H9 (cell line): ENCODE measurements at regions not wholly inside any gene's neighbourhood (a gene's known extent, or its start where the extent isn't known, plus 50 kb on each side); places are given as distances from the start of the nearest gene placed in this dataset.

Experiments
- DNase-seq: peaks from one replicate; pipeline ENCODE4 v3.0.0-alpha.2; 2017
- H2AFZ ChIP-seq: one replicate; pipeline ENCODE4 v1.6.1; 2013; ENCODE audit warnings: mild to moderate bottlenecking, low read length, control low read depth, moderate library complexity
- H2AK5ac ChIP-seq: 2 replicates; pipeline ENCODE4 v1.6.1; 2013; ENCODE audit warnings: low read length, control low read depth, mixed read lengths; ENCODE audit not compliant: insufficient read length
- H2BK120ac ChIP-seq: one replicate; pipeline ENCODE4 v1.6.1; 2013; ENCODE audit warnings: low read depth, mild to moderate bottlenecking, low read length, control low read depth, inconsistent platforms; ENCODE audit not compliant: poor library complexity, severe bottlenecking
- H2BK12ac ChIP-seq: 2 replicates; pipeline ENCODE4 v1.6.1; 2013; ENCODE audit warnings: low read length, control low read depth, mixed read lengths, low read depth; ENCODE audit not compliant: insufficient read length
- H2BK15ac ChIP-seq: 2 replicates; pipeline ENCODE4 v1.6.1; 2013; ENCODE audit warnings: low read depth, low read length, control low read depth
- H2BK20ac ChIP-seq: one replicate; pipeline ENCODE4 v1.6.1; 2013; ENCODE audit warnings: low read depth, mild to moderate bottlenecking, low read length, control low read depth, inconsistent platforms; ENCODE audit not compliant: poor library complexity, severe bottlenecking
- H2BK5ac ChIP-seq: 2 replicates; pipeline ENCODE4 v1.6.1; 2013; ENCODE audit warnings: low read length, control low read depth, mixed read lengths; ENCODE audit not compliant: insufficient read length
- H3K14ac ChIP-seq: 2 replicates; pipeline ENCODE4 v1.6.1; 2013; ENCODE audit warnings: low read length, control low read depth; ENCODE audit not compliant: insufficient read depth
- H3K18ac ChIP-seq: 2 replicates; pipeline ENCODE4 v1.6.1; 2013; ENCODE audit warnings: low read depth, mild to moderate bottlenecking, mixed read lengths, low read length, control low read depth; ENCODE audit not compliant: insufficient read length
- H3K23ac ChIP-seq: 2 replicates; pipeline ENCODE4 v1.6.1; 2013; ENCODE audit warnings: low read length, control low read depth, mixed read lengths, low read depth; ENCODE audit not compliant: insufficient read length
- H3K23me2 ChIP-seq: 2 replicates; pipeline ENCODE4 v1.6.1; 2013; ENCODE audit warnings: low read depth, mild to moderate bottlenecking, mixed read lengths, low read length, control low read depth; ENCODE audit not compliant: insufficient read length, poor library complexity, severe bottlenecking
- H3K27ac ChIP-seq: 2 replicates; pipeline ENCODE4 v1.5.1; 2013; ENCODE audit warnings: low read length, control low read depth, mixed read lengths, low read depth; ENCODE audit not compliant: insufficient read length
- H3K27me3 ChIP-seq: 2 replicates; pipeline ENCODE4 v1.6.1; 2013; ENCODE audit warnings: low read length, control low read depth, inconsistent platforms; ENCODE audit not compliant: insufficient read depth
- H3K4ac ChIP-seq: 2 replicates; pipeline ENCODE4 v1.6.1; 2013; ENCODE audit warnings: low read depth, mild to moderate bottlenecking, control low read depth, inconsistent platforms, low read length, moderate library complexity
- H3K4me1 ChIP-seq: 2 replicates; pipeline ENCODE4 v1.6.1; 2013; ENCODE audit warnings: low read length, control low read depth, inconsistent platforms; ENCODE audit not compliant: insufficient read depth
- H3K4me2 ChIP-seq: 2 replicates; pipeline ENCODE4 v1.6.1; 2013; ENCODE audit warnings: low read length, control low read depth, mixed read lengths; ENCODE audit not compliant: insufficient read length, insufficient read depth
- H3K56ac ChIP-seq: 2 replicates; pipeline ENCODE4 v1.6.1; 2013; ENCODE audit warnings: low read depth, mild to moderate bottlenecking, mixed read lengths, low read length, control low read depth; ENCODE audit not compliant: insufficient read length
- H3K79me1 ChIP-seq: 2 replicates; pipeline ENCODE4 v1.6.1; 2013; ENCODE audit warnings: low read depth, mild to moderate bottlenecking, moderate library complexity, low read length, control low read depth, inconsistent platforms; ENCODE audit not compliant: insufficient read depth, poor library complexity, severe bottlenecking
- H3K79me2 ChIP-seq: 2 replicates; pipeline ENCODE4 v1.6.1; 2013; ENCODE audit warnings: low read length, control low read depth, inconsistent platforms; ENCODE audit not compliant: insufficient read depth
- H3K9ac ChIP-seq: 2 replicates; pipeline ENCODE4 v1.6.1; 2013; ENCODE audit warnings: low read length, control low read depth, mixed read lengths; ENCODE audit not compliant: insufficient read length; ENCODE audit errors: extremely low read depth
- H3K9me3 ChIP-seq: one replicate; pipeline ENCODE4 v1.6.1; 2013; ENCODE audit warnings: low read depth, low read length, inconsistent platforms; ENCODE audit not compliant: control insufficient read depth
- H3T11ph ChIP-seq: one replicate; pipeline ENCODE4 v1.6.1; 2013; ENCODE audit warnings: mild to moderate bottlenecking, low read length, control low read depth, inconsistent platforms
- H4K20me1 ChIP-seq: one replicate; pipeline ENCODE4 v1.6.1; 2013; ENCODE audit not compliant: control insufficient read depth, insufficient read length, insufficient read depth
- H4K5ac ChIP-seq: 2 replicates; pipeline ENCODE4 v1.6.1; 2013; ENCODE audit warnings: low read depth, mild to moderate bottlenecking, mixed read lengths, low read length, control low read depth; ENCODE audit not compliant: insufficient read length
- H4K8ac ChIP-seq: replicated peaks from 2 replicates; pipeline ENCODE4 v1.6.1; 2013; ENCODE audit warnings: low read length, control low read depth, mixed read lengths, low read depth; ENCODE audit not compliant: insufficient read length
- H4K91ac ChIP-seq: 2 replicates; pipeline ENCODE4 v1.6.1; 2013; ENCODE audit warnings: low read depth, mild to moderate bottlenecking, moderate library complexity, mixed read lengths, low read length, control low read depth; ENCODE audit not compliant: insufficient read length
- H3K27ac Mint-ChIP-seq, 3 experiments: 2 replicates in 2 of 3; 3 replicates in 1 of 3; pipeline ENCODE4 v1.8.0; 2020 to 2021; ENCODE audit warnings: mixed read lengths in 3 of 3, mild to moderate bottlenecking in 1 of 3, moderate library complexity in 1 of 3
- H3K27me3 Mint-ChIP-seq: 2 replicates; pipeline ENCODE4 v1.8.0; 2021; ENCODE audit warnings: low read depth, mild to moderate bottlenecking, moderate library complexity, mixed read lengths
- H3K36me3 Mint-ChIP-seq, 3 experiments: 2 replicates in 2 of 3; 3 replicates in 1 of 3; pipeline ENCODE4 v1.8.0; 2020 to 2021; ENCODE audit warnings: low read depth in 3 of 3, mixed read lengths in 3 of 3; ENCODE audit not compliant: insufficient read depth in 1 of 3
- H3K4me1 Mint-ChIP-seq, 2 experiments: 2 replicates each; pipeline ENCODE4 v1.8.0; 2020; ENCODE audit warnings: mixed read lengths in 2 of 2
- H3K4me3 Mint-ChIP-seq, 2 experiments: 2 replicates in 1 of 2; 3 replicates in 1 of 2; pipeline ENCODE4 v1.8.0; 2020 to 2021; ENCODE audit warnings: mild to moderate bottlenecking in 2 of 2, mixed read lengths in 2 of 2, moderate library complexity in 1 of 2
- H3K9me3 Mint-ChIP-seq, 2 experiments: 2 replicates in 1 of 2; 3 replicates in 1 of 2; pipeline ENCODE4 v1.8.0; 2020; ENCODE audit warnings: mild to moderate bottlenecking in 2 of 2, mixed read lengths in 2 of 2, moderate library complexity in 1 of 2
- WGBS: extraction: QIAGEN DNeasy Blood & Tissue Kit; methylation state at CpG from one replicate; pipeline ENCODE4 v1.1.7; 2013; ENCODE audit warnings: missing lambda C conversion rate, low lambda C conversion rate, mixed read lengths; ENCODE audit not compliant: insufficient read length; ENCODE audit errors: extremely low coverage; 5-methylcytosine and 5-hydroxymethylcytosine counted together
- TF ChIP-seq, protein P1 (sequence below): fragments of 200-600 bp; sonication (generic); conservative IDR thresholded peaks from 3 replicates; pipeline ENCODE4 v1.8.0; 2021; ENCODE audit warnings: antibody characterized with exemption, mild to moderate bottlenecking

DNA sequence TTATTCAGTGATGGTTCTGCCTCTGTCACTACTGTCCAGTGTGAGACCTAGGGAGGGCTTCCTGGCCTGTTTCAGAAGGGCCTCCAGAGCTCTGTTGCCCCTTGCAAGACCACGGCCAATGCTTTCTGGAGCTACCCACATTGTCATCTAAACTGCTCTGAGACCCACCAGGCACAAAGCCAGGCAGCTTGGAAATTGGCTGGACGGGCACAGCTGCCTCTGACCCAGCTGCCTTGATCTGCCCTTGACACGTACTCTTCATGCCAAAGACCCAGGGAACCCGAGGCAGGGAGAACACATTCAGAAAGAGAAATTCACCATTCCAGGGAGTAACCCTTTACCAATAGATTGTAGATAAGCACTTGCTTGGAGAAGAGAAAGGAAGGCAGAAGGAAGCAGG lies 183.7 kb upstream of the SIX2 start:
- no peak for DNase-seq
- H3K14ac ChIP-seq = no peak overlapping the region
- no peaks in the 10 kb centered on the region for H3K79me2 ChIP-seq
- H3K4ac ChIP-seq = no peak overlapping the region
- H2BK20ac ChIP-seq = no peak overlapping the region
- no peak overlapping the region for H2BK5ac ChIP-seq
- H2AFZ ChIP-seq = no peak overlapping the region
- H3K79me1 ChIP-seq = no peaks in the 10 kb centered on the region
- H2BK15ac ChIP-seq = no peak overlapping the region
- H3K27me3 ChIP-seq = no peaks in the 10 kb centered on the region; the same call in 1 of the 2 replicates
- H2BK12ac ChIP-seq = no peak overlapping the region
- Mint-ChIP-seq H3K4me3 (no peak overlapping the region), H3K36me3 (peaks cover 0 to 2% (median 0%) of the 10 kb centered on the region in 3 experiments; a peak in 1 of 7 replicates), H3K4me1 (peaks cover 17 to 24% of the 10 kb centered on the region in 2 experiments), H3K27ac (no peak overlapping the region), H3K27me3 (peaks cover 9% of the 10 kb centered on the region), H3K9me3 (no peaks in the 10 kb centered on the region)
- no peak overlapping the region for H3K56ac ChIP-seq
- no peak overlapping the region for H3K9ac ChIP-seq
- TF ChIP-seq, protein P1, sequence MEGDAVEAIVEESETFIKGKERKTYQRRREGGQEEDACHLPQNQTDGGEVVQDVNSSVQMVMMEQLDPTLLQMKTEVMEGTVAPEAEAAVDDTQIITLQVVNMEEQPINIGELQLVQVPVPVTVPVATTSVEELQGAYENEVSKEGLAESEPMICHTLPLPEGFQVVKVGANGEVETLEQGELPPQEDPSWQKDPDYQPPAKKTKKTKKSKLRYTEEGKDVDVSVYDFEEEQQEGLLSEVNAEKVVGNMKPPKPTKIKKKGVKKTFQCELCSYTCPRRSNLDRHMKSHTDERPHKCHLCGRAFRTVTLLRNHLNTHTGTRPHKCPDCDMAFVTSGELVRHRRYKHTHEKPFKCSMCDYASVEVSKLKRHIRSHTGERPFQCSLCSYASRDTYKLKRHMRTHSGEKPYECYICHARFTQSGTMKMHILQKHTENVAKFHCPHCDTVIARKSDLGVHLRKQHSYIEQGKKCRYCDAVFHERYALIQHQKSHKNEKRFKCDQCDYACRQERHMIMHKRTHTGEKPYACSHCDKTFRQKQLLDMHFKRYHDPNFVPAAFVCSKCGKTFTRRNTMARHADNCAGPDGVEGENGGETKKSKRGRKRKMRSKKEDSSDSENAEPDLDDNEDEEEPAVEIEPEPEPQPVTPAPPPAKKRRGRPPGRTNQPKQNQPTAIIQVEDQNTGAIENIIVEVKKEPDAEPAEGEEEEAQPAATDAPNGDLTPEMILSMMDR = no peak
- no peak overlapping the region for H3K27ac ChIP-seq
- WGBS = no CpG with 5 or more reads among the region's 4 CpGs
- no peak overlapping the region for H2BK120ac ChIP-seq
- H4K91ac ChIP-seq = no peak overlapping the region
- peaks cover 4% of the 10 kb centered on the region for H3K4me1 ChIP-seq
- no peak overlapping the region for H4K8ac ChIP-seq
- no peaks in the 10 kb centered on the region for H4K20me1 ChIP-seq
- H3K18ac ChIP-seq = no peak overlapping the region
- H4K5ac ChIP-seq = no peak overlapping the region
- H2AK5ac ChIP-seq = no peak overlapping the region
- no peaks in the 10 kb centered on the region for H3K23me2 ChIP-seq
- H3K9me3 ChIP-seq = no peaks in the 10 kb centered on the region
- H3K4me2 ChIP-seq = no peak overlapping the region
- H3K23ac ChIP-seq = no peak overlapping the region
- H3T11ph ChIP-seq = no peak overlapping the region
